ENCODE measurements at regions not wholly inside any gene's neighbourhood (a gene's known extent, or its start where the extent isn't known, plus 50 kb on each side); places are given as distances from the start of the nearest gene placed in this dataset.

- no peak overlapping the region for H3K18ac ChIP-seq (ENCODE audit: insufficient read length, low read depth, low read length)
- H3K23me2 ChIP-seq (ENCODE audit: insufficient read length, low read depth, low read length, poor library complexity, severe bottlenecking): no peaks in the 10 kb centered on the region
- no peak overlapping the region for H2BK15ac ChIP-seq (ENCODE audit: low read depth, low read length)
- H4K20me1 ChIP-seq (ENCODE audit: control insufficient read depth, insufficient read depth, insufficient read length): no peaks in the 10 kb centered on the region
- Mint-ChIP-seq H3K4me3 (no peak overlapping the region), H3K27ac (no peak overlapping the region), H3K4me1 (peaks cover 15 to 16% of the 10 kb centered on the region in 2 experiments), H3K9me3 (no peaks in the 10 kb centered on the region), H3K27me3 (ENCODE audit: low read depth) (no peaks in the 10 kb centered on the region), H3K36me3 (ENCODE audit: insufficient read depth in 1 of 3, low read depth in 3 of 3) (no peaks in the 10 kb centered on the region)
- H3K4me2 ChIP-seq (ENCODE audit: insufficient read depth, insufficient read length, low read length): no peak overlapping the region
- H3K27me3 ChIP-seq (ENCODE audit: insufficient read depth, low read length): no peaks in the 10 kb centered on the region
- no peaks in the 10 kb centered on the region for H3K9me3 ChIP-seq (ENCODE audit: control insufficient read depth, low read depth, low read length)
- no peak overlapping the region for H3K56ac ChIP-seq (ENCODE audit: insufficient read length, low read depth, low read length)
- no peaks in the 10 kb centered on the region for H3K79me2 ChIP-seq (ENCODE audit: insufficient read depth, low read length)
- H3K14ac ChIP-seq (ENCODE audit: insufficient read depth, low read length): no peak overlapping the region
- H3T11ph ChIP-seq (ENCODE audit: low read length): no peak overlapping the region
- no peaks in the 10 kb centered on the region for H3K79me1 ChIP-seq (ENCODE audit: insufficient read depth, low read depth, low read length, poor library complexity, severe bottlenecking)
- H2BK20ac ChIP-seq (ENCODE audit: low read depth, low read length, poor library complexity, severe bottlenecking): no peak overlapping the region
- H4K5ac ChIP-seq (ENCODE audit: insufficient read length, low read depth, low read length): no peak overlapping the region
- H2AK5ac ChIP-seq (ENCODE audit: insufficient read length, low read length): no peak overlapping the region
- H3K9ac ChIP-seq (ENCODE audit: extremely low read depth, insufficient read length, low read length): no peak overlapping the region
- H4K8ac ChIP-seq (replicated peaks; ENCODE audit: insufficient read length, low read depth, low read length): no peak overlapping the region
- H4K91ac ChIP-seq (ENCODE audit: insufficient read length, low read depth, low read length): no peak overlapping the region
- DNase-seq: no peak
- no peak overlapping the region for H2BK120ac ChIP-seq (ENCODE audit: low read depth, low read length, poor library complexity, severe bottlenecking)
- H2BK12ac ChIP-seq (ENCODE audit: insufficient read length, low read depth, low read length): no peak overlapping the region
- no peak overlapping the region for H3K4ac ChIP-seq (ENCODE audit: low read depth, low read length)
- H3K4me1 ChIP-seq (ENCODE audit: insufficient read depth, low read length): no peaks in the 10 kb centered on the region; the same call in 1 of the 2 replicates
- no peak overlapping the region for H2BK5ac ChIP-seq (ENCODE audit: insufficient read length, low read length)
- TF ChIP-seq, protein P1, sequence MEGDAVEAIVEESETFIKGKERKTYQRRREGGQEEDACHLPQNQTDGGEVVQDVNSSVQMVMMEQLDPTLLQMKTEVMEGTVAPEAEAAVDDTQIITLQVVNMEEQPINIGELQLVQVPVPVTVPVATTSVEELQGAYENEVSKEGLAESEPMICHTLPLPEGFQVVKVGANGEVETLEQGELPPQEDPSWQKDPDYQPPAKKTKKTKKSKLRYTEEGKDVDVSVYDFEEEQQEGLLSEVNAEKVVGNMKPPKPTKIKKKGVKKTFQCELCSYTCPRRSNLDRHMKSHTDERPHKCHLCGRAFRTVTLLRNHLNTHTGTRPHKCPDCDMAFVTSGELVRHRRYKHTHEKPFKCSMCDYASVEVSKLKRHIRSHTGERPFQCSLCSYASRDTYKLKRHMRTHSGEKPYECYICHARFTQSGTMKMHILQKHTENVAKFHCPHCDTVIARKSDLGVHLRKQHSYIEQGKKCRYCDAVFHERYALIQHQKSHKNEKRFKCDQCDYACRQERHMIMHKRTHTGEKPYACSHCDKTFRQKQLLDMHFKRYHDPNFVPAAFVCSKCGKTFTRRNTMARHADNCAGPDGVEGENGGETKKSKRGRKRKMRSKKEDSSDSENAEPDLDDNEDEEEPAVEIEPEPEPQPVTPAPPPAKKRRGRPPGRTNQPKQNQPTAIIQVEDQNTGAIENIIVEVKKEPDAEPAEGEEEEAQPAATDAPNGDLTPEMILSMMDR (conservative IDR thresholded peaks at IDR 0.05): no peak
- H2AFZ ChIP-seq (ENCODE audit: low read length): no peak overlapping the region
- no peak overlapping the region for H3K27ac ChIP-seq (ENCODE audit: insufficient read length, low read depth, low read length)
- no peak overlapping the region for H3K23ac ChIP-seq (ENCODE audit: insufficient read length, low read depth, low read length)
- no CpG with 5 or more reads among the region's 1 CpG for WGBS (ENCODE audit: extremely low coverage, insufficient read length, low lambda C conversion rate)
These were observed 299.5 kb upstream of the RRP15 start for GRCh38 chr1:217985641-217986040.

Measured in H9 (cell line).